ENCODE measurements at regions not wholly inside any gene's neighbourhood (a gene's known extent, or its start where the extent isn't known, plus 50 kb on each side); places are given as distances from the start of the nearest gene placed in this dataset.
"Not testable (repeated sequence)": the region's sequence is repeated elsewhere in the genome, so short reads cannot be mapped to it uniquely, and the experiment has no call there.

- TF ChIP-seq CTCF, POLR2A (IDR thresholded peaks at IDR 0.05): not testable (repeated sequence)
Measured at GRCh38 chr2:110342077-110342476, 129.7 kb upstream of the MTLN start.
